ENCODE measurements at regions not wholly inside any gene's neighbourhood (a gene's known extent, or its start where the extent isn't known, plus 50 kb on each side); places are given as distances from the start of the nearest gene placed in this dataset.

DNA sequence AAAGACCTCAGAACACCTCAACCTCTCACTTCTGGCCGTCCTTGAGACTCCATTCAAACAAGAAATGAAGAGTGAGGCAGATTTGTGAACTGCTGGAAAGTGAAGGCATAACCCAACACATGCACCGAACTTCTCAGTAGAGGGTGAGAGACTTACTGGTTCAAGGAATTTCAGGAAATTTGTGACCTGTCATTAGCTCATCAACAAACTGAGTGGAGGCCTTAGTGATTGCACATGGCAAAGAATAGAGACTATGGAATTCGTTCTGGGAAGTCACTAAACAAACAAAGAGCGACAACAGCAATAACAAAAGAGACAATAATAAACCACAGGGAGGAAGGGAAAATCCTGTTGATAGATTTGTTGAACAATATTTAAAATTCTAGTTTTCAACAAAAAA, 125.0 kb upstream of the AKR1E2 start:
- H3K27ac Mint-ChIP-seq (ENCODE audit: unreplicated experiment): no peak overlapping the region
- H3K4me1 Mint-ChIP-seq (ENCODE audit: low read depth): peaks cover 7% of the 10 kb centered on the region
- no peak overlapping the region for H3K4me3 Mint-ChIP-seq (ENCODE audit: unreplicated experiment)
- no peaks in the 10 kb centered on the region for H3K36me3 Mint-ChIP-seq (ENCODE audit: low read depth)
- DNase-seq (ENCODE audit: low spot score): no peak
- TF ChIP-seq, protein P1, sequence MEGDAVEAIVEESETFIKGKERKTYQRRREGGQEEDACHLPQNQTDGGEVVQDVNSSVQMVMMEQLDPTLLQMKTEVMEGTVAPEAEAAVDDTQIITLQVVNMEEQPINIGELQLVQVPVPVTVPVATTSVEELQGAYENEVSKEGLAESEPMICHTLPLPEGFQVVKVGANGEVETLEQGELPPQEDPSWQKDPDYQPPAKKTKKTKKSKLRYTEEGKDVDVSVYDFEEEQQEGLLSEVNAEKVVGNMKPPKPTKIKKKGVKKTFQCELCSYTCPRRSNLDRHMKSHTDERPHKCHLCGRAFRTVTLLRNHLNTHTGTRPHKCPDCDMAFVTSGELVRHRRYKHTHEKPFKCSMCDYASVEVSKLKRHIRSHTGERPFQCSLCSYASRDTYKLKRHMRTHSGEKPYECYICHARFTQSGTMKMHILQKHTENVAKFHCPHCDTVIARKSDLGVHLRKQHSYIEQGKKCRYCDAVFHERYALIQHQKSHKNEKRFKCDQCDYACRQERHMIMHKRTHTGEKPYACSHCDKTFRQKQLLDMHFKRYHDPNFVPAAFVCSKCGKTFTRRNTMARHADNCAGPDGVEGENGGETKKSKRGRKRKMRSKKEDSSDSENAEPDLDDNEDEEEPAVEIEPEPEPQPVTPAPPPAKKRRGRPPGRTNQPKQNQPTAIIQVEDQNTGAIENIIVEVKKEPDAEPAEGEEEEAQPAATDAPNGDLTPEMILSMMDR (IDR thresholded peaks at IDR 0.05): no peak
- H3K9me3 Mint-ChIP-seq (ENCODE audit: low read depth): no peaks in the 10 kb centered on the region
- H3K27me3 Mint-ChIP-seq (ENCODE audit: low read depth): no peaks in the 10 kb centered on the region

DNA sequence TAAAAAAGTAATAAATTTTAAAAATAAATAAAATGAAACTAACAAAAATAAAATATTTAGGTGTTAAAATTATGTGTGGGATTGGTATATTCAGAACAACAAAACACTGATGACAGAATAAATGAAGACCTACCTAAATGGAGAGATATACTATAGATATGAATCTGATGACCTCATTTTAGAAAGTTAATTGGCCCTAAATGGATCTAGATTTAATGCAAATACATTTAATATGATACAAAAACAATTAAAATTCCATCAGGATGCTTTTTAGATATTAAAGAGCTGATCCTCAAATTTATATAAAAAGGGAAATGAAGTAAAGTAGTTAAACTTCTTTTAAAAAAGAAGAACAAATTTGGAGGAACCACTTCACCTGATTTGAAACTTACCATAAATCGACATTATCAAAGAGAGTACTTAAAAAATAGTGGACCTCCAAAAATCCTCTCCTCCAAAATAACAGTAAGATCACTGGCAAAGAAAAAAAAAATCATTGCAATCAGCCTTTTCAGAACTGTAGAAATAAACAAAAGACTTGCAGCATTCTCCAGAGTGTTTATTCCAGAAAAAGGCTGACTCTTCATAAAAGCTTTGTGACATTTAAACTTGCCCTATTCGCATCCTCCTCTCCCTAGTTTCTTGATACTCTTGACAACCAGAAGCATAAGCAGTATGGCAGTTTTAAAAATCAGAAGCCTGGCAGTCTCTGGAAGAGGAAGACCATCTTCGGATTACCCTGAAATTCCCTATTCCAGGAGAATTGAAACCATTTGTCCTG, 125.9 kb upstream of the AKR1E2 start:
- TF ChIP-seq, protein P1 (IDR thresholded peaks at IDR 0.05): no peak
- H3K27ac Mint-ChIP-seq (ENCODE audit: unreplicated experiment): no peak overlapping the region
- no peaks in the 10 kb centered on the region for H3K27me3 Mint-ChIP-seq (ENCODE audit: low read depth)
- H3K4me3 Mint-ChIP-seq (ENCODE audit: unreplicated experiment): no peak overlapping the region
- no peak for DNase-seq (ENCODE audit: low spot score)
- peaks cover 7% of the 10 kb centered on the region for H3K4me1 Mint-ChIP-seq (ENCODE audit: low read depth)
- H3K9me3 Mint-ChIP-seq (ENCODE audit: low read depth): no peaks in the 10 kb centered on the region
- H3K36me3 Mint-ChIP-seq (ENCODE audit: low read depth): no peaks in the 10 kb centered on the region

DNA sequence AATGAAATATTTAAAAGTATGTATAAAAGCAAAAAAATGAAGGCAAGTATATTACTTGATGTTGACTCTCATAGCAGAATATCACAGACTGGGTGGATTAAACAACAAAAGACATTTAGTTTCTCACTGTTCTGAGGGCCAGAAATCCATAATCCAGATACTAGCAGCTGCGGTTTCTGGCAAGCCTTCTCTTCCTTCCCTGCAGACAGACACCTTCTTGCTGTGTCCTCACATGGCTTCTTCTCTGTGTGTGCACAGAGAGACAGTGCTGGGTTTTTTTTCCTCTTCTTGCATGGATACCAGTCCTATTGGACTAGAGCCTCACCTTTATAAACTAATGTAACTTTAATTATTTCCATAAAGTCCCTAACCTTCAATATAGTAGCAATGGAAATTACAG, 127.9 kb upstream of the AKR1E2 start:
- Mint-ChIP-seq H3K9me3 (ENCODE audit: low read depth) (no peaks in the 10 kb centered on the region), H3K4me1 (ENCODE audit: low read depth) (no peaks in the 10 kb centered on the region), H3K36me3 (ENCODE audit: low read depth) (no peaks in the 10 kb centered on the region), H3K27ac (ENCODE audit: unreplicated experiment) (no peak overlapping the region), H3K27me3 (ENCODE audit: low read depth) (no peaks in the 10 kb centered on the region), H3K4me3 (ENCODE audit: unreplicated experiment) (no peak overlapping the region)
- DNase-seq (ENCODE audit: low spot score): no peak
- TF ChIP-seq, protein P1 (IDR thresholded peaks at IDR 0.05): no peak

DNA sequence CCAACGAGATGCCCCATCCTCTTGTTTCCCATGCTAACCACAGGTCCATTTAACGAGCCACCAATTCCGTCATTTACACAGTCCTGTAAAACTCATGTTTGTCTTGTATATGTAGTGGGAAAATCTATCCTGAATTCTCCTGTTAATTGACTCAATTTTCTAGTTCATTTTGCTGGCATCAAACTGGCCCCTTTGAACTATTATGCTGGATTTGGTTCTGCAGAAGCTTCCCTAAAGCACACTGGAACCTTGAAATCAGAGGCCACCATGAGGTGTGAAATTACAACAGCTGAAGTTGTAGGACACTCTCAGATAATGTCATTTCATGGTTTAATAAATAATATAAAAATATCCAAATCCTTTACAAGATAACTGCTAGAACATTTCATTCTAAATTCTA, 129.8 kb upstream of the AKR1E2 start:
- Mint-ChIP-seq H3K27me3 (ENCODE audit: low read depth) (no peaks in the 10 kb centered on the region), H3K4me1 (ENCODE audit: low read depth) (peaks cover 8% of the 10 kb centered on the region), H3K4me3 (ENCODE audit: unreplicated experiment) (no peak overlapping the region), H3K27ac (ENCODE audit: unreplicated experiment) (no peak overlapping the region), H3K9me3 (ENCODE audit: low read depth) (no peaks in the 10 kb centered on the region), H3K36me3 (ENCODE audit: low read depth) (no peaks in the 10 kb centered on the region)
- TF ChIP-seq, protein P1 (IDR thresholded peaks at IDR 0.05): no peak
- no peak for DNase-seq (ENCODE audit: low spot score)

DNA sequence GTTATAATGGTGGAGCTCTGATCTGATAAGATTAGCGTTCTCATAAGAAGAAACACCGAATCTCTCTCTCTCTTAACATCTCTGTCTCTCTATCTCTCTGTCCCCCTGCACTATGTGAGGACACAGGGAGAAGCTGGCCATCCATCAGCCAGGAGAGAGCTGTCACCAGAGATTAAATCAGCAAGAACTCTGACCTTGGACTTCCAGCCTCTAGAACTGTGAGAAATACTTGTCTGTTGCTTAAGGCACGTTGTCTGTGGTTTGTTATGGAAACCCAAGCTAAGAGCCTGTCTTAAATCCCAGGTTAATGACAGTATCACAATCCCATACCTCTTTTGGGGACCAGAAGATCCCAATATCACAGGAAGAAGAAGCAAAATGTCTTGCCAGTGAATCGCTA, 132.0 kb upstream of the AKR1E2 start:
- Mint-ChIP-seq H3K27ac (ENCODE audit: unreplicated experiment) (no peak overlapping the region), H3K4me1 (ENCODE audit: low read depth) (peaks cover 8% of the 10 kb centered on the region)

More for the DNA sequence above, 132.0 kb upstream of the AKR1E2 start:
- TF ChIP-seq, protein P1 (IDR thresholded peaks at IDR 0.05): no peak
- Mint-ChIP-seq H3K9me3 (ENCODE audit: low read depth) (peaks cover 4% of the 10 kb centered on the region), H3K4me3 (ENCODE audit: unreplicated experiment) (no peak overlapping the region), H3K27me3 (ENCODE audit: low read depth) (no peaks in the 10 kb centered on the region), H3K36me3 (ENCODE audit: low read depth) (no peaks in the 10 kb centered on the region)
- no peak for DNase-seq (ENCODE audit: low spot score)

All from chondrocyte (in vitro differentiated cells).